ENCODE measurements at regions not wholly inside any gene's neighbourhood (a gene's known extent, or its start where the extent isn't known, plus 50 kb on each side); places are given as distances from the start of the nearest gene placed in this dataset.

- TF ChIP-seq EZH2phosphoT487 (IDR thresholded peaks at IDR 0.05; ENCODE audit: borderline replicate concordance, low read length): no peak
- TF ChIP-seq CTCF (conservative IDR thresholded peaks at IDR 0.05; ENCODE audit: low read depth, low read length): no peak
Measured at GRCh38 chr10:60560451-60560850, 170.8 kb upstream of the ANK3 start.

Data from PC-3 (cell line).